Left ventricle myocardium inferior (tissue), 1 donor: ENCODE measurements at regions not wholly inside any gene's neighbourhood (a gene's known extent, or its start where the extent isn't known, plus 50 kb on each side); places are given as distances from the start of the nearest gene placed in this dataset.

Experiments used
- DNase-seq: peaks from one replicate; pipeline ENCODE4 v3.0.0-alpha.2; 2020
- H3K27ac ChIP-seq: fragments of 200-600 bp; replicated peaks from 2 replicates; pipeline ENCODE4 v1.8.0; 2021
- H3K27me3 ChIP-seq: fragments of 200-600 bp; 2 replicates; pipeline ENCODE4 v1.8.0; 2021; ENCODE audit warnings: low read depth
- H3K36me3 ChIP-seq: fragments of 200-600 bp; 2 replicates; pipeline ENCODE4 v1.8.0; 2021
- H3K4me1 ChIP-seq: fragments of 200-600 bp; 2 replicates; pipeline ENCODE4 v1.8.0; 2021
- H3K4me3 ChIP-seq: fragments of 200-600 bp; 2 replicates; pipeline ENCODE4 v1.8.0; 2021; ENCODE audit warnings: mild to moderate bottlenecking, moderate library complexity
- H3K9me3 ChIP-seq: fragments of 200-600 bp; replicated peaks from 2 replicates; pipeline ENCODE4 v1.8.0; 2021
- CTCF ChIP-seq: fragments of 200-600 bp; IDR thresholded peaks from 2 replicates; pipeline ENCODE4 v1.8.0; 2021; ENCODE audit warnings: antibody characterized with exemption, mild to moderate bottlenecking, borderline replicate concordance
- intact Hi-C: fragments of 100-400 bp; cut with micrococcal nuclease; formaldehyde crosslinking; loops from one replicate; pipeline ENCODE4 v1.11.0; 2022
- donor health status: DM: no; HTN: yes; CAD: no; lungs with severe emphysema.

GRCh38 chr7:17209101-17209500 is 89.4 kb upstream of the AHR start:
- Histone ChIP-seq H3K27ac (no peak overlapping the region), H3K4me3 (no peak overlapping the region), H3K27me3 (no peaks in the 10 kb centered on the region), H3K9me3 (no peaks in the 10 kb centered on the region), H3K36me3 (no peaks in the 10 kb centered on the region), H3K4me1 (peaks cover 18% of the 10 kb centered on the region)
- no peak for TF ChIP-seq CTCF
- intact Hi-C loops = no loop called here
- DNase-seq = no peak

GRCh38 chr7:17211307-17211836 is 87.1 kb upstream of the AHR start:
- Histone ChIP-seq H3K27ac (no peak overlapping the region), H3K4me1 (peaks cover 18% of the 10 kb centered on the region), H3K36me3 (no peaks in the 10 kb centered on the region), H3K27me3 (no peaks in the 10 kb centered on the region), H3K9me3 (peaks cover 10% of the 10 kb centered on the region), H3K4me3 (no peak overlapping the region)
- intact Hi-C loops = no loop called here
- TF ChIP-seq CTCF = no peak
- no peak for DNase-seq

GRCh38 chr7:17212188-17212587 is 86.3 kb upstream of the AHR start:
- no peak for DNase-seq
- no peak overlapping the region for H3K4me3 ChIP-seq
- no peaks in the 10 kb centered on the region for H3K36me3 ChIP-seq
- no peaks in the 10 kb centered on the region for H3K27me3 ChIP-seq
- peaks cover 13% of the 10 kb centered on the region for H3K4me1 ChIP-seq
- intact Hi-C loops = no loop called here
- H3K27ac ChIP-seq = no peak overlapping the region
- peaks cover 10% of the 10 kb centered on the region for H3K9me3 ChIP-seq
- no peak for TF ChIP-seq CTCF

GRCh38 chr7:17227766-17228490 is 70.5 kb upstream of the AHR start:
- no peak for TF ChIP-seq CTCF

GRCh38 chr7:17229228-17229627 is 69.2 kb upstream of the AHR start:
- H3K36me3 ChIP-seq = no peaks in the 10 kb centered on the region
- H3K27me3 ChIP-seq = no peaks in the 10 kb centered on the region
- no peak for TF ChIP-seq CTCF
- peaks cover 31% of the 10 kb centered on the region for H3K4me1 ChIP-seq
- no peak overlapping the region for H3K4me3 ChIP-seq
- intact Hi-C loops = no loop called here
- peaks cover 8% of the 10 kb centered on the region for H3K9me3 ChIP-seq
- no peak overlapping the region for H3K27ac ChIP-seq
- no peak for DNase-seq

More at GRCh38 chr7:17227766-17228490, 70.5 kb upstream of the AHR start:
- Histone ChIP-seq H3K27me3 (no peaks in the 10 kb centered on the region), H3K36me3 (no peaks in the 10 kb centered on the region), H3K4me1 (peaks cover 24% of the 10 kb centered on the region), H3K9me3 (peaks cover 8% of the 10 kb centered on the region), H3K27ac (no peak overlapping the region), H3K4me3 (no peak overlapping the region)
- no peak for DNase-seq
- intact Hi-C loops = no loop called here
